ACC112 (cell line): ENCODE measurements at regions not wholly inside any gene's neighbourhood (a gene's known extent, or its start where the extent isn't known, plus 50 kb on each side); places are given as distances from the start of the nearest gene placed in this dataset.
A peak's percentile ranks its signal among the peaks of the same experiment; 100 is the strongest.

Experiments
- H2AFZ ChIP-seq: fragments of 200-600 bp; sonication (generic); one replicate; pipeline ENCODE4 v1.6.0; 2017; ENCODE audit warnings: antibody characterized with exemption, low read length; ENCODE audit not compliant: unreplicated experiment
- H3K27ac ChIP-seq: fragments of 200-600 bp; sonication (generic); 2 replicates; pipeline ENCODE4 v1.5.1; 2014; ENCODE audit warnings: low read depth, mild to moderate bottlenecking, antibody characterized with exemption, low read length, moderate library complexity
- H3K27me3 ChIP-seq: fragments of 200-600 bp; sonication (generic); 2 replicates; pipeline ENCODE4 v1.6.1; 2014; ENCODE audit warnings: mild to moderate bottlenecking, antibody characterized with exemption, low read length, moderate library complexity, mixed read lengths; ENCODE audit not compliant: insufficient read depth
- H3K36me3 ChIP-seq: fragments of 200-600 bp; sonication (generic); 2 replicates; pipeline ENCODE4 v1.6.1; 2016; ENCODE audit warnings: mild to moderate bottlenecking, antibody characterized with exemption, low read length, moderate library complexity, mixed read lengths; ENCODE audit not compliant: insufficient read depth
- H3K4me1 ChIP-seq: fragments of 200-600 bp; sonication (generic); one replicate; pipeline ENCODE4 v1.6.1; 2016; ENCODE audit warnings: low read length, mixed read lengths; ENCODE audit not compliant: insufficient read depth, unreplicated experiment, control insufficient read depth
- H3K4me3 ChIP-seq: fragments of 200-600 bp; sonication (generic); 2 replicates; pipeline ENCODE4 v1.5.1; 2014; ENCODE audit warnings: mild to moderate bottlenecking, low read depth, low read length
- H3K79me2 ChIP-seq: fragments of 200-600 bp; sonication (generic); one replicate; pipeline ENCODE4 v1.6.0; 2016; ENCODE audit warnings: low read length; ENCODE audit not compliant: control insufficient read depth, unreplicated experiment, insufficient read depth

GRCh38 chr6:87995461-87995860, 52.2 kb upstream of the SPACA1 start:
- H2AFZ ChIP-seq = peak overlapping the region; percentile 96
- H3K4me1 ChIP-seq = no peaks in the 10 kb centered on the region
- H3K27ac ChIP-seq = no peak overlapping the region
- no peaks in the 10 kb centered on the region for H3K27me3 ChIP-seq
- H3K36me3 ChIP-seq = no peaks in the 10 kb centered on the region
- H3K4me3 ChIP-seq = no peak overlapping the region
- H3K79me2 ChIP-seq = no peaks in the 10 kb centered on the region

DNA sequence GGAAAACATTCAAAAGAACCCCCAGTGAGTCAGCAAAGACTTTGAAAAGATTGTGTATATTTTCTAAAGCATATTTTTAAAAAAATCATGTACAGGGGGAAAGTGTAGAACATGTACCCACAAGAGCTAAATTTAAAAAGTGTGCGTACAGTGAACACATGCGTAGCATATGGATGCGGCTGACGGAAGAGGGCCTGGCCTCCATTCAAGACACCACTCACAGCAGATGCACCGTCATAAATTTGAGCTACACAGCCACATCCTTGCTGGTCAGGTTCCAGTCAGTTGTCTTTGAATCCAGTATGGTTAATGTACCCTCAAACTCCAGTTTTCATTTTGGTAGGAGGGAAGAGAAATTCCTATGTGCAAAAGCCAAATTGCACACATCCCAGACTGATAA, 54.3 kb upstream of the SPACA1 start:
- Histone ChIP-seq H2AFZ (no peak overlapping the region), H3K36me3 (no peaks in the 10 kb centered on the region), H3K27me3 (no peaks in the 10 kb centered on the region)

GRCh38 chr6:87990871-87991270, 56.8 kb upstream of the SPACA1 start:
- Histone ChIP-seq H3K36me3 (no peaks in the 10 kb centered on the region), H3K79me2 (no peaks in the 10 kb centered on the region), H2AFZ (peak overlapping the region; percentile 74), H3K4me1 (no peaks in the 10 kb centered on the region), H3K27ac (no peak overlapping the region), H3K27me3 (no peaks in the 10 kb centered on the region), H3K4me3 (no peak overlapping the region)

More for the DNA sequence above, 54.3 kb upstream of the SPACA1 start:
- H3K79me2 ChIP-seq = no peaks in the 10 kb centered on the region
- no peak overlapping the region for H3K4me3 ChIP-seq
- no peak overlapping the region for H3K27ac ChIP-seq
- H3K4me1 ChIP-seq = no peaks in the 10 kb centered on the region

- Histone ChIP-seq H2AFZ (no peak overlapping the region), H3K27ac (no peak overlapping the region), H3K79me2 (no peaks in the 10 kb centered on the region), H3K4me3 (no peak overlapping the region), H3K27me3 (0 out of 2 replicates have a peak, but pooled peaks cover 6% of the 10 kb centered on the region), H3K4me1 (no peaks in the 10 kb centered on the region), H3K36me3 (no peaks in the 10 kb centered on the region)
Observed at GRCh38 chr6:87982134-87982533, 65.5 kb upstream of the SPACA1 start.

DNA sequence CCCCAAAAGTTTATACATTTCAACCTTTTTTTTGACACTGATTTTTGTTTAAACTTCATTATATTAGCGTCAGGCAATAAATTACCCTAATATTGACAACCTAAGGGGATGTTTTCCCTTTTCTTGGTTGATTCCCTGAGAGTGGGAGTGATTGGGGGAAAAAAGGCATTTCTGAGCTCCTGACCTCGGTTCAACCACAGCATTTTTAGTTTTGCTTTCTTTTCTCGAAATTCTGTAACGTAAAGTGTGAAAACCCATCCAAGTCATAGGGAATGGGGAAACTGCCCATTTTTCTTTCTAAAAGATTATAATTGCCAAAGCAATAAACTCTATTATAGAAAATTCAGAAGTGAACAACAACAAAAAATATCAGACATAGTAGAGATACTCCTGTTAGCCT, 67.9 kb upstream of the SPACA1 start:
- Histone ChIP-seq H3K27me3 (0 out of 2 replicates have a peak, but pooled peaks cover 12% of the 10 kb centered on the region), H3K4me1 (no peaks in the 10 kb centered on the region), H3K27ac (no peak overlapping the region), H3K36me3 (no peaks in the 10 kb centered on the region), H3K79me2 (no peaks in the 10 kb centered on the region), H2AFZ (peak overlapping the region; percentile 55), H3K4me3 (peak overlapping the region; percentile 55)

DNA sequence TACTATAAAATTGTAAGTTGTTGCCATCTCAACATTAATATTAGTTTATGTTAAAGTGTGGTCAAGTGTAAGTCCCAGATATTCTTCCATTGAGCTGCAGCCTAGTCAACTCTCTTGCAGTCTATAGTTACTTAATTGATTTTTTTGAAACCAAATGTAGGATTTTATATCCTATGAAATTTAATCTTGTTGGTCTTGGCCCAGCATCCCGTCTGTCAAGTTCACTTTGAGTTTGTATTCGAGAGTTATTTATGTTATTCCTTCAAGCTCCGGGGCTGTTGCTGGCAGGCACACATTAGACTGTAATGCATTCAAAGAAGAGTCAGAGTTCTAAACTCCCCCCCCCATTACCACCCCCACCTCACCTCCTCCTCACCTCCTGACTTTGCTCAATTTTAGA, 71.0 kb upstream of the SPACA1 start:
- no peaks in the 10 kb centered on the region for H3K79me2 ChIP-seq
- no peak overlapping the region for H3K4me3 ChIP-seq
- no peak overlapping the region for H3K27ac ChIP-seq
- H3K36me3 ChIP-seq = no peaks in the 10 kb centered on the region
- H2AFZ ChIP-seq = no peak overlapping the region
- 0 out of 2 replicates have a peak, but pooled peaks cover 12% of the 10 kb centered on the region for H3K27me3 ChIP-seq
- H3K4me1 ChIP-seq = no peaks in the 10 kb centered on the region

- Histone ChIP-seq H3K4me1 (no peaks in the 10 kb centered on the region), H3K27me3 (0 out of 2 replicates have a peak, but pooled peaks cover 12% of the 10 kb centered on the region), H3K4me3 (no peak overlapping the region), H3K36me3 (no peaks in the 10 kb centered on the region), H3K79me2 (no peaks in the 10 kb centered on the region), H2AFZ (no peak overlapping the region), H3K27ac (no peak overlapping the region)
Observed at GRCh38 chr6:87975561-87975960, 72.1 kb upstream of the SPACA1 start.

DNA sequence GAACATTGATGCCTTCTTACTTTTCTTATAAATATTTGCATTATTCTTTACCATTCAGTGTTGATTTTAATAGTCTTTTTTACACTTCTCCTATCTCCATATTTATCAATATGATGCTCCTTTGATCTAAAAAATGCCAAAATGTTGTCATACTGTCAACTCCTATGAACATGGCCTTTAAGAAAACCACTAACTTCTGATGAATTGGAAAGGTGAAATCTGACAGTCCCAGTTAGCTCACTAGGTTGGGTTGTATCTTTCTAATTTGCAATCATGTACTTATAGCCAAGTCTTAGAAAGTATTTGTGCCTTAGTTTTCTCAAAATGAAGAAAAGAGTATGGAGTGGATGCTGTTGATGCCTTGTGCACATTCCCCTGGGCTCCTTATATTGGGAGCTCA, 75.4 kb upstream of the SPACA1 start:
- H2AFZ ChIP-seq = no peak overlapping the region
- no peaks in the 10 kb centered on the region for H3K36me3 ChIP-seq
- H3K79me2 ChIP-seq = no peaks in the 10 kb centered on the region
- peaks cover 20% of the 10 kb centered on the region for H3K27me3 ChIP-seq
- H3K27ac ChIP-seq = no peak overlapping the region
- no peaks in the 10 kb centered on the region for H3K4me1 ChIP-seq
- no peak overlapping the region for H3K4me3 ChIP-seq

DNA sequence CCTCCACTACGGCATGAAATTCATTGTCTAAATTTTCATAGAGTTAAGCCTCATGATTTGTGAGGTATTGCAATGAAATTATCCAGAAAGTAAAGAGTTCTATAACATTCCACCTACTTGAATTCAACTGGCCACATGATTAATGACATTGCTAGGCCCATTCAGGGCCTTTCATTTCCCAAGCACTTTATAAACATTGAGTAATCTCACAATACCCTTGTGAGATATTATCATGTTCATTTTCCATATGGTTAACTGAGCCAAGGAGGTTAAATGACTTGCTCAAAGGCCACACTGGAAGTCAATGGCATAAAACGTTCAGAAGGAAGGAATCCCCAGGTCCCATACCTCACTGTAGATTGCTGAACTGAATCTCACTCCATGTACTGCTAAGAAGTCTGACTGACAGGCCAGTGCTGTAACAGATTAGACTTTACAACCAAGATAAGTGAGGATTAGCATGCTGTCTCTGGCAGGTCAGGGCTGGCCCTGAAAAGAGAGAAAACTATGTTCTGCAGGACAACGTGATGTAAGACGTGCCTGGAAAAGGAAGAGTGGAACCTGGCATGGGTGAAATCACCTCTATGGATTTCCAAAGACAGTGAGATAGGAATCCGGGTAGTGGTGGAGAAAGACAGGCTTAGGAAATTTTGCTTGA, 75.9 kb upstream of the SPACA1 start:
- H3K79me2 ChIP-seq = no peaks in the 10 kb centered on the region
- no peaks in the 10 kb centered on the region for H3K4me1 ChIP-seq
- no peak overlapping the region for H2AFZ ChIP-seq
- H3K36me3 ChIP-seq = no peaks in the 10 kb centered on the region
- H3K4me3 ChIP-seq = no peak overlapping the region
- no peak overlapping the region for H3K27ac ChIP-seq
- H3K27me3 ChIP-seq = peaks cover 26% of the 10 kb centered on the region

DNA sequence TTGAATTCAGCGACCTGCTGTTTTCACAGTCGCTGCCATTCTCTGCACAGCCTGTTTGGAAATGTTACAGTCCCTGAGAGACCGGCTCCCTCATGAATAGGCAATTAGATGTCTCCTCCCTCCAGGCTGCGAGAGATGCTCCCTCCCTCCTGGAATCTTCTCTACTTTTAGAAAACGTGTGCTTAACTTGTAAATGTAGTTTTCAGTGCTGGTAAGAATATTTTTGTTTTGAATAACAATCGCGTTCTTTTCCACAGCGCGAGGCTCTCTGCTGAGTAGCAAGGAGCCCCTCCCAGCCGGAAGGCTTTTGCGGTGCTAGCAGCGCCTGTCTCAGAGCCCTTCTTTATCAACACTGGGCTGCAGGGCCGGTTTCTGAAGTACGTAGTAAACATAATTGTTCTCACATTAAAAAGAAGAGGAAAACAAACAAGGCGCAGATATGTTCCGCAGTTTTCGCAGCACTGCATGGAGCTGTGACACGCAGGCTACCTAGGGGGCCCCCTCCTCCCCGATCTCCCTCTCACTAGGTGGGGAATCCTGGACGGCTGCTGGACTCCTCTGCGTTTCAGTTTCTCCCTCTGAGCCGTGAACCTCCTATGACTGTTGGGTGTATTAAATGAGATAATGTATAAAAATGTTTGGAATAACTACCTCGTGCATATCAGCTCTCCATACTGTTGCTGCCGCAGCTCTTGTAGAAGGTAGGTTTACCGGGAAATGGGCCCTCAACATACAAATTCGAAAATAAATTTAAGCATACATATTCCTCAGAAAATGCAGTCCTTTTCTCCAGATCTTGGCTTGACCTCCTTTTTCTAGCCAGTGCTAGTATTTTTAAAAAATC, 79.0 kb upstream of the SPACA1 start:
- peak overlapping the region; percentile 79 for H3K4me3 ChIP-seq
- no peaks in the 10 kb centered on the region for H3K36me3 ChIP-seq
- peak overlapping the region; percentile 87 for H2AFZ ChIP-seq
- no peak overlapping the region for H3K27ac ChIP-seq
- no peaks in the 10 kb centered on the region for H3K79me2 ChIP-seq
- H3K27me3 ChIP-seq = peaks cover 34% of the 10 kb centered on the region
- H3K4me1 ChIP-seq = no peaks in the 10 kb centered on the region

DNA sequence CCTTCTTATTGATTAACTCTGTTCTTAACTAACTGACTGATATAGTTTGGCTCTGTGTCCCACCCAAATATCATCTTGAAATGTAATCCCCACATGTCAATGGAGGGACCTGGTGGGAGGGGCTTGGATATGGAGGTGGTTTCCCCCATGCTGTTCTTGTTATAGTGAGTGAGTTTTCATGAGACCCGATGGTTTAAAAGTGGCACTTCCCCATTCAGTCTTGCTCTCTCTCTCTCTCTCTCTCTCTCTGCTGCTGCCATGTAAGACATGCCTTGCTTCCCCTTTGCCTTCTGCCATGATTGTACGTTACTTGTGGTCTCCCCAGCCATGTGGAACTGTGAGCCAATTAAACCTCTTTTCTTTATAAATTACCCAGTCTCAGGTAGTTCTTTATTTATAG, 81.8 kb upstream of the SPACA1 start:
- Histone ChIP-seq H2AFZ (no peak overlapping the region), H3K36me3 (no peaks in the 10 kb centered on the region), H3K4me1 (no peaks in the 10 kb centered on the region), H3K27me3 (peaks cover 34% of the 10 kb centered on the region), H3K79me2 (no peaks in the 10 kb centered on the region), H3K27ac (no peak overlapping the region), H3K4me3 (no peak overlapping the region)
